ENCODE measurements at regions not wholly inside any gene's neighbourhood (a gene's known extent, or its start where the extent isn't known, plus 50 kb on each side); places are given as distances from the start of the nearest gene placed in this dataset.

GRCh38 chr15:93974804-93975481, 256.4 kb upstream of the MCTP2 start:
- Histone ChIP-seq H3K36me3 (ENCODE audit: control insufficient read depth, insufficient read depth, low read length) (no peaks in the 10 kb centered on the region), H3K27me3 (ENCODE audit: control insufficient read depth, insufficient read depth, low read length) (no peaks in the 10 kb centered on the region), H3K4me3 (ENCODE audit: low read depth, low read length) (no peak overlapping the region)
- no peak for DNase-seq (ENCODE audit: low read depth)
- CTCF ChIA-PET: interaction anchor here (0.9 to 3.1 kb wide), 5 partner anchors 22 to 946 kb away, joined by 3 to 20 read pairs (median 4); no protein-coding TSS in a partner anchor
- peak; percentile 34; the same call in 1 of the 2 replicates for TF ChIP-seq CTCF (IDR thresholded peaks at IDR 0.05; ENCODE audit: insufficient read depth, low read depth, low read length)
- POLR2A ChIA-PET: no interaction called here

- Histone ChIP-seq H3K27me3 (ENCODE audit: control insufficient read depth, insufficient read depth, low read length) (no peaks in the 10 kb centered on the region), H3K4me3 (ENCODE audit: low read depth, low read length) (no peak overlapping the region), H3K36me3 (ENCODE audit: control insufficient read depth, insufficient read depth, low read length) (no peaks in the 10 kb centered on the region)
- ChIA-PET POLR2A (no interaction called here), CTCF (interaction anchor here (3.1 kb wide), 1 partner anchor 942 kb away, joined by 20 read pairs; no protein-coding TSS in a partner anchor)
- no peak for TF ChIP-seq CTCF (IDR thresholded peaks at IDR 0.05; ENCODE audit: insufficient read depth, low read depth, low read length)
- DNase-seq (ENCODE audit: low read depth): no peak
Observed at GRCh38 chr15:93973287-93973686, 258.1 kb upstream of the MCTP2 start.

- H3K36me3 ChIP-seq (ENCODE audit: control insufficient read depth, insufficient read depth, low read length): no peaks in the 10 kb centered on the region
- H3K4me3 ChIP-seq (ENCODE audit: low read depth, low read length): no peak overlapping the region
- H3K27me3 ChIP-seq (ENCODE audit: control insufficient read depth, insufficient read depth, low read length): no peaks in the 10 kb centered on the region
- TF ChIP-seq CTCF (IDR thresholded peaks at IDR 0.05; ENCODE audit: insufficient read depth, low read depth, low read length): no peak
- POLR2A ChIA-PET: no interaction called here
- CTCF ChIA-PET: no interaction called here
- no peak for DNase-seq (ENCODE audit: low read depth)
Observed at GRCh38 chr15:93968773-93969172, 262.6 kb upstream of the MCTP2 start.

GRCh38 chr15:93965304-93965908, 266.0 kb upstream of the MCTP2 start:
- CTCF ChIA-PET: interaction anchor here (0.9 kb wide), 1 partner anchor 20 kb away, joined by 3 read pairs; no protein-coding TSS in a partner anchor
- DNase-seq (ENCODE audit: low read depth): no peak
- POLR2A ChIA-PET: interaction anchor here (0.7 kb wide), 1 partner anchor 410 kb away, joined by 3 read pairs; no protein-coding TSS in a partner anchor
- no peak for TF ChIP-seq CTCF (IDR thresholded peaks at IDR 0.05; ENCODE audit: insufficient read depth, low read depth, low read length)
- Histone ChIP-seq H3K27me3 (ENCODE audit: control insufficient read depth, insufficient read depth, low read length) (no peaks in the 10 kb centered on the region), H3K36me3 (ENCODE audit: control insufficient read depth, insufficient read depth, low read length) (no peaks in the 10 kb centered on the region), H3K4me3 (ENCODE audit: low read depth, low read length) (no peak overlapping the region)

- POLR2A ChIA-PET: no interaction called here
- CTCF ChIA-PET: no interaction called here
- no peak for DNase-seq (ENCODE audit: low read depth)
- no peak for TF ChIP-seq CTCF (IDR thresholded peaks at IDR 0.05; ENCODE audit: insufficient read depth, low read depth, low read length)
- Histone ChIP-seq H3K4me3 (ENCODE audit: low read depth, low read length) (no peak overlapping the region), H3K36me3 (ENCODE audit: control insufficient read depth, insufficient read depth, low read length) (no peaks in the 10 kb centered on the region), H3K27me3 (ENCODE audit: control insufficient read depth, insufficient read depth, low read length) (no peaks in the 10 kb centered on the region)
Observed at GRCh38 chr15:93954985-93955571, 276.3 kb upstream of the MCTP2 start.

Data from BJ (cell line).